Type B pancreatic cell (in vitro differentiated cells): ENCODE measurements at regions not wholly inside any gene's neighbourhood (a gene's known extent, or its start where the extent isn't known, plus 50 kb on each side); places are given as distances from the start of the nearest gene placed in this dataset.
"Not testable (repeated sequence)": the region's sequence is repeated elsewhere in the genome, so short reads cannot be mapped to it uniquely, and the experiment has no call there.

Experiments
- DNase-seq: peaks from one replicate; pipeline ENCODE4 v3.0.0; 2021; ENCODE audit warnings: mixed read lengths; ENCODE audit not compliant: unreplicated experiment; ENCODE audit errors: extremely low spot score
- H3K27ac Mint-ChIP-seq: 2 replicates; pipeline ENCODE4 v1.8.0; 2021; ENCODE audit warnings: mild to moderate bottlenecking, mixed read lengths
- H3K27me3 Mint-ChIP-seq: 2 replicates; pipeline ENCODE4 v1.8.0; 2021; ENCODE audit warnings: mixed read lengths
- H3K36me3 Mint-ChIP-seq: 2 replicates; pipeline ENCODE4 v1.8.0; 2021; ENCODE audit warnings: mixed read lengths
- H3K4me1 Mint-ChIP-seq: one replicate; pipeline ENCODE4 v1.8.0; 2021; ENCODE audit warnings: mixed read lengths; ENCODE audit not compliant: unreplicated experiment
- H3K4me3 Mint-ChIP-seq: 2 replicates; pipeline ENCODE4 v1.8.0; 2021; ENCODE audit warnings: mild to moderate bottlenecking, mixed read lengths
- H3K9me3 Mint-ChIP-seq: 2 replicates; pipeline ENCODE4 v1.8.0; 2021; ENCODE audit warnings: mixed read lengths
- CTCF ChIP-seq: fragments of 200-600 bp; sonication (generic); conservative IDR thresholded peaks from 2 replicates; pipeline ENCODE4 v1.5.0; 2021; ENCODE audit warnings: antibody characterized with exemption, mild to moderate bottlenecking

GRCh38 chrX:115840729-115841409 lies 279.9 kb downstream of the PLS3 start:
- not testable (repeated sequence) for H3K27ac Mint-ChIP-seq, H3K27me3 Mint-ChIP-seq, H3K4me3 Mint-ChIP-seq, H3K9me3 Mint-ChIP-seq, DNase-seq, H3K4me1 Mint-ChIP-seq, H3K36me3 Mint-ChIP-seq

- not testable (repeated sequence) for H3K27me3 Mint-ChIP-seq, DNase-seq, H3K4me1 Mint-ChIP-seq, H3K36me3 Mint-ChIP-seq, H3K4me3 Mint-ChIP-seq, H3K9me3 Mint-ChIP-seq, H3K27ac Mint-ChIP-seq
Observed at GRCh38 chrX:115850986-115851385, 290.0 kb downstream of the PLS3 start.

GRCh38 chrX:115853260-115853659 lies 292.3 kb downstream of the PLS3 start:
- not testable (repeated sequence) for H3K4me3 Mint-ChIP-seq, H3K9me3 Mint-ChIP-seq, H3K27ac Mint-ChIP-seq, H3K27me3 Mint-ChIP-seq, H3K4me1 Mint-ChIP-seq, H3K36me3 Mint-ChIP-seq
- DNase-seq: peak; percentile 70

GRCh38 chrX:115881170-115881569 lies 289.4 kb upstream of the AGTR2 start:
- not testable (repeated sequence) for H3K27ac Mint-ChIP-seq, H3K4me1 Mint-ChIP-seq, H3K36me3 Mint-ChIP-seq, DNase-seq, H3K27me3 Mint-ChIP-seq, H3K9me3 Mint-ChIP-seq, H3K4me3 Mint-ChIP-seq

GRCh38 chrX:115884121-115884520 lies 286.4 kb upstream of the AGTR2 start:
- not testable (repeated sequence) for H3K4me1 Mint-ChIP-seq, H3K4me3 Mint-ChIP-seq, H3K27me3 Mint-ChIP-seq, DNase-seq, H3K9me3 Mint-ChIP-seq, H3K27ac Mint-ChIP-seq, H3K36me3 Mint-ChIP-seq

GRCh38 chrX:115888041-115888440 lies 282.5 kb upstream of the AGTR2 start:
- DNase-seq, H3K9me3 Mint-ChIP-seq, H3K4me3 Mint-ChIP-seq, H3K27ac Mint-ChIP-seq, H3K4me1 Mint-ChIP-seq, H3K27me3 Mint-ChIP-seq: not testable (repeated sequence)
- peaks cover 29% of the 10 kb centered on the region for H3K36me3 Mint-ChIP-seq

- H3K27ac Mint-ChIP-seq, DNase-seq, H3K4me3 Mint-ChIP-seq, H3K4me1 Mint-ChIP-seq, H3K27me3 Mint-ChIP-seq: not testable (repeated sequence)
- peaks cover 12% of the 10 kb centered on the region for H3K9me3 Mint-ChIP-seq
- H3K36me3 Mint-ChIP-seq: peaks cover 31% of the 10 kb centered on the region
Observed at GRCh38 chrX:115888519-115888918, 282.0 kb upstream of the AGTR2 start.

- Mint-ChIP-seq H3K4me3 (no peak overlapping the region), H3K27ac (no peak overlapping the region), H3K4me1 (no peaks in the 10 kb centered on the region), H3K27me3 (no peaks in the 10 kb centered on the region), H3K36me3 (peaks cover 37% of the 10 kb centered on the region), H3K9me3 (peaks cover 12% of the 10 kb centered on the region)
- TF ChIP-seq CTCF: no peak
- DNase-seq: no peak
Observed at GRCh38 chrX:115889121-115889890, 281.2 kb upstream of the AGTR2 start.

- Mint-ChIP-seq H3K36me3 (peaks cover 37% of the 10 kb centered on the region), H3K27ac (no peak overlapping the region), H3K4me3 (no peak overlapping the region), H3K27me3 (no peaks in the 10 kb centered on the region), H3K9me3 (peaks cover 12% of the 10 kb centered on the region), H3K4me1 (no peaks in the 10 kb centered on the region)
- no peak for TF ChIP-seq CTCF
- DNase-seq: peak; percentile 22
Observed at GRCh38 chrX:115892056-115892708, 278.4 kb upstream of the AGTR2 start.
